ENCODE measurements at regions not wholly inside any gene's neighbourhood (a gene's known extent, or its start where the extent isn't known, plus 50 kb on each side); places are given as distances from the start of the nearest gene placed in this dataset.

- TF ChIP-seq POLR2A (IDR thresholded peaks at IDR 0.05) (no peak), CTCF (IDR thresholded peaks at IDR 0.05) (no peak)
These were observed 226.6 kb downstream of the ANKRD30B start for GRCh38 chr18:14974576-14974975.

Data from ovary (tissue), 3 donors.